Kidney glomerular epithelial cell (primary cell): ENCODE measurements at regions not wholly inside any gene's neighbourhood (a gene's known extent, or its start where the extent isn't known, plus 50 kb on each side); places are given as distances from the start of the nearest gene placed in this dataset.

Experiments
- DNase-seq: peaks from one replicate; lab custom pipeline; 2025; lab: John Stamatoyannopoulos, UW

- DNase-seq, result no peak
Observed at GRCh38 chr10:78859769-78860168, 209.0 kb upstream of the ZMIZ1 start.

- DNase-seq, result no peak
Observed at GRCh38 chr10:78860260-78860914, 208.4 kb upstream of the ZMIZ1 start.

GRCh38 chr10:78861529-78862327 is 207.0 kb upstream of the ZMIZ1 start:
- no peak for DNase-seq

DNA sequence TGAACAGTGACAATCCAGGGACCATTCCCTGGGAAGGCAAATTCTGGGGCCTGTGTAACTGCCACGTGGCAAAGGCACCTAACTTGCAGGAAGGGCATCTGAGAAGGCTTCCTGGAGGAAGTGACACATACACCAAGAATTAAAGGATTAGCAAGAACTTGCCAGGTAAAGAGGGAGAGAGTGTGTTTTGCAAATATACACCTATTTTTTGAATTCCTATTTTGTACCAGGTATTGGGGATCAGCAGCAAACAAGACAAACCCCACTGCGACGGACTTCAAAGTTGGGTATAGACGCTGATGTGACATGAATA is 206.5 kb upstream of the ZMIZ1 start:
- no peak for DNase-seq

GRCh38 chr10:78863140-78863905 is 205.4 kb upstream of the ZMIZ1 start:
- no peak for DNase-seq

GRCh38 chr10:78863906-78864239 is 204.9 kb upstream of the ZMIZ1 start:
- no peak for DNase-seq

DNA sequence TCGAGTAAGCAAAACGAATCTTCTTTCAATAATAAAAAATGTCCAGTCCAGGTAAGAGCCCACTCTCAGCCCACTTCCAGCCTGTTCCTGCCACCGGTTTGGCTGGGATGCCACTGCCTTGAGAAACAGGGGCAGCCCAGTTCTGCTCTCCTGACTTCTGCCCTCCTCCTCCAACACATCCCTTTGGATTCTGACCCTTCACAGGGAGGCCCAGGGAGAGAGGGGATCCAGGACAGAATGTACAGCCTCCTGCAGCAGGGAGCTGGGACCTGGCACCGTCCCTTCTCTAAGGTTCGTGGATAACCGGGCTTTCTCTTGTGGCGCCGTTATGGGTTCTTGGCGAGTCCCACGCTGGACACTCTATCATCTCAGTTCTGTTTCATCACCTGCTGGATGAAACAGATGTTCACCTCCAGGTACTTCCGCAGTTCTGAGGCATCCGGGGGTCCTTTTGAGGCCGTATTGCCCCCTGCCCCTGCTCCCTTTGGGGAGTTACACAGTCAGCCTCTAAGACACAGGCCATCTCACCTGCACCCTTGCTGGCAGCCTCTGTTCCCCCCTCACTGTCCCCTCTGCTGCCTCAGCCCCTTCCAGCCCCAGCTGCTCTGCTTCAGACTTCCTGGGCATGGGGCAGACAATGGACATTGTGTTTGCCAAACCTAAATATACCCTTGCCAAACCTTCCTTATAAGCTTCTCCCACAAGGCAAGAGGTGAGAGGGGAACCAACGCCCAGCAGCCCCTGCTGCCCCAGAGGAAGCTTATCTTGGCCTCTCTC is 203.8 kb upstream of the ZMIZ1 start:
- no peak for DNase-seq

DNA sequence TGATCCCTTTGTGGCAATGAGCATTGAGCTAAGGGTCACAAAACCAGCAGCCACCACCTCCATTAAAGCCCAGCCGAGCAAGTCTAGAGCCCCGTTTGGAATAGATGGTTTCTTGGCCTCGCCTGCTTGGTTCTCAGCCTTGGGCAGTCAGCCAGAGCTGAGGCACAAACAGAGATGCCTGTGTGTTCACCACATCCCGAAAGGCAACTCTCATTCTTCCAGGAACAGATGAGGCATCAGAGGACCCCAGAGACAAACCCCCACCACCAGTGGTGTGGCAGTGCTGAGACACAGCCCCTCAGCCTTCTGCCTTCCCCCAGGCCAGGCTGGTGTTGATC is 203.3 kb upstream of the ZMIZ1 start:
- no peak for DNase-seq

DNA sequence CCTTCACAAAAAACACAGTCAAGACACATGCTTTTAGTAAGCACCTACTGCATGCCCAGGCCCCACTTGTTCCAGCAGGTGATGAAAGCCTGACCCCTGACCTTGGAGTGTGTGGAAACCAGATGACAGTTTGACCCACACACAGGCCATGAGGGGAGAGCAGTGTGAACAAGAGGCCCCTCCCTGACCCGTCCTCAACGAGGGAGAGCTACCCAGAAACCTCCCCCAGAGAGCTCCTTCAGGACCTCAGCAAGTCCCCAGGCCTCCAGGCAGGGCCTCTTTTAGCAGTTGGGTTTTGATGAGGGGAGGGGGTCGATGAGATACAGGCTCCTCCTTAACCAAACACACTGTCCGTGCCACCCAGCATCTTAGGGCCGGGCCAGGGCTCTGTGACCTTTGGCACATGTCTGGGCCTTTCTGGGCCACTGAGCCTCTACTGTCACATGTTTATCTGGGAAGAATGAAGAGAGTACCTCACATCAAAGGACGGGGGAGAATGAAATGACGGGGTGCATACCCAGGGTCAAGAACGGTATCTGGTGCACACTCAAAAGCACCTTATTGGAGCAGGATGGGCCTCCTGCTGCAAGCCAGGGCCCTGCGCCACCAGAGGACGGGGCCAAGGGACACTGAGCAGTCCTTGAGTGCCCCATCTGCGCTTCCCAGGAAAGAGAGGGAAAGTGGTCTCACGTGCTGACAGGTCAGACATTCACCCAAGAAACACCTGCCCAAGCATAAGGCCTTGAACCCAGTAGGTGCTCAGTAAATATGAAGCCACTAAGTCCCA is 202.6 kb upstream of the ZMIZ1 start:
- no peak for DNase-seq

GRCh38 chr10:78866731-78867554 is 201.8 kb upstream of the ZMIZ1 start:
- no peak for DNase-seq

GRCh38 chr10:78867555-78867939 is 201.2 kb upstream of the ZMIZ1 start:
- no peak for DNase-seq

DNA sequence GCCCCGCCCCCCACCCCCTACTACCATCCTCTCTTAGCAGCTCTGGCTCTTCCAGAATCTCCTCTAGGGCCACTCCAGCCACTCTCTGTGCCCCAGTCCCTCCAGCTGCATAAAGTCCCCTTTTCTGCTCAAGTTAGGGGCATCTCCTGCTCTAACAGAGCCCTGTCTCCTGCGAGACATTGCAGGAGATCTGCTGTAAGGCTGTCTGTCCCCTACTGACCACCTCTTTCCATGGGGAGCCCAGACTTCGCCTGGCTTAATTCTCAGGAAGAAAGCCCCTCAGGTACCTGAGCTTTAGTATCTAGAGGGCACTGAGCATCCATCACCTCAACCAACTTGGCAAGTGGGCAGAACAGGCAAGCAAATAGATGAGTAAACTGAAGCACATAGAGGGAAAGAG is 200.7 kb upstream of the ZMIZ1 start:
- no peak for DNase-seq

DNA sequence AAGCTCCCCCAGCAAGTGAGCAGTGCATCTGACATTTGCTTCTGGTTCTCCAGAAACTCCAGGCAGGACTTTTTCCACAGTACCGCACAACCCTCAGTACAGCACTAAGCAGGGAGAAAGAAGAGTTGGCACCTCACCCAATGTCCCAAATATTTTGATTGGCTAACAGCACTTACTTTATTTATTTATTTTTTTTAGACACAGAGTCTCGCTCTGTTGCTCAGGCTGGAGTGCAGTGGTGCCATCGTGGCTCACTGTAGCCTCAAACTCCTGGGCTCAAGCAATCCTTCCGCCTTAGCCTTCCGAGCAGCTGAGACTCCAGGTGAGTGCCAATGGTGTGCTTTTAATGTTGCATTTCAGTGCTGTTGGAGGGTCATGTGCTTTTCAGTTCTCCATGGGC is 200.3 kb upstream of the ZMIZ1 start:
- DNase-seq, result no peak

DNA sequence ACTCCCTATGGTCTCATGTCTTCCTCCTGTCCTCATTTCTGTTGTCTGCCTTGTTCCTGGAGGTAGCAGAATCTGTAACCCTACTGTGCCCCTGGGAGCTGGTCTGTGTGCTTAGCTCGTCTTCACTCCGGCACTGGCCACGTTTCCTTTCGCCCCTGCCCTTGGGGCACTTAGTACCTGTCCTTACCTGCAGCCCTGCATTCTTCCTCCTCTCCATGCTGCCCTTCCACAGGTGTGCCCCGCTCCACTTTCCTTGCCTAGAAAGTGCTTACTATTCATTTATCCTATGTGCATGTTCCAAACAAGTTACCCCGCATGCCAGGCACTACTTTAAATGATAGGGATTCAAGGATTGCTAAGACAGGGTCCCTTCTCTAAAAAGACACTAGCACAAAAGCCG is 199.9 kb upstream of the ZMIZ1 start:
- DNase-seq, result no peak

DNA sequence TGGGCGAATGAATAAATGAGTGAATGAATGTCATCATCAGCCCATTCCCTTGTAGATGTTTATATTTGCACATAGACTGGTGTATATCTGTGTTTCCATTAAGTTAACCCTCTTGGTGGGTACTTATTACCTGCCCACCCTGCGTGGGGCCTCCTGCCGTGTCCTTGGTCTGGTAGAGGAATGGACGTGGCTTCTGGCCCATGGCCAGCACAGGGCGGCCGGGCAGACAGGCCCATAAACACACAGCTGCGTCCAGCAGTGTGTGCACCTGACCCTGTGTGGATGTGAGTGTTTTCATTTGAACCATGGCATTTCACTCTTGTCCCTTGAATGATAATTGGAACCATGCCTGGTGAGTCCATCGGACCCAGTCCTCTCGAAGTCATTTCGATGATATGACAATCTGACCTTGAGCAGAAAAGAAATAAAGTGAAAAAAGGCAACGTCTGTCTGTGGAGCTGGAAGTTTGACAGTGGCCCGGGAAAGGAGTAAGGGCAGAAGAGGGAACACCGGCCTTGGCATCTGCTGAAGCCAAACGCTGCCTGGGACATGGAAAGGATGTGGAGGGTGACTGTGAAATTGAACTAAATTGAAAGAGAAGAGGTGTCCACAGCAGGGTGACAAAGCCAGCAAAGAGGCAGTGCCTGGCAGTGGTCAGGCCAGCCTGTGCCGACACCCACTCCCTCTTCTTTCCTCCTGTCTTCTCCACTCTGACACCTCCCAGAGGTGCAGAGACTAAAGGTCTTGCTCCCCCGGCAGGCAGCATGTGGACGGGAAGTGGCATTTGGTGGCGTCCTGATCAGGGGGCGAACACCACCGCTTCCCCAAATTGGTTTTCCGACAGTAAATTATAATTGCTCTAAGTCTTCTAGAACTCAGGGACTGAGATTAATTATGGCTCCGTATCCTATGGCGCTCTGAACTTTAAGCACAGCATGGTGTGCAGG is 199.0 kb upstream of the ZMIZ1 start:
- DNase-seq, result no peak

GRCh38 chr10:78870458-78870857 is 198.3 kb upstream of the ZMIZ1 start:
- DNase-seq, result no peak

- DNase-seq, result no peak
Observed at GRCh38 chr10:78871796-78872195, 197.0 kb upstream of the ZMIZ1 start.

DNA sequence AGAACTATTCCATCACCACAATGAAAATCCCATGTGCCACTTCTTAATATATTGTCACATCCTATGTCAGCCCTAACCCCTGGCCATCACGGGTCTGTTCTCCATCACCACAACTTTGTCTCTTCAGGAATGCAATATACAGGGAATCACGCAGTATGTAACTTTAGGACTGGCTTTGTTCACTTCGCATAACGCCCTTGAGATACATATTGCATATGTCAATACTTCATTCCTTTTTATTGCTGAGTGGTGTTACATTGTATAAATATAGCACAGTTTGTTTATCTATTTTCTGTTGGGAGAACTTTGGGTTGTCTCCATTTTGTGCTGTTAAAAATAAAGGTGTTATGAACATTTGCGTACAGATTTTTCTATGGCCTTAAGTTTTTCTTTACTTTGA is 195.4 kb upstream of the ZMIZ1 start:
- no peak for DNase-seq

- no peak for DNase-seq
Observed at GRCh38 chr10:78875331-78875877, 193.4 kb upstream of the ZMIZ1 start.

DNA sequence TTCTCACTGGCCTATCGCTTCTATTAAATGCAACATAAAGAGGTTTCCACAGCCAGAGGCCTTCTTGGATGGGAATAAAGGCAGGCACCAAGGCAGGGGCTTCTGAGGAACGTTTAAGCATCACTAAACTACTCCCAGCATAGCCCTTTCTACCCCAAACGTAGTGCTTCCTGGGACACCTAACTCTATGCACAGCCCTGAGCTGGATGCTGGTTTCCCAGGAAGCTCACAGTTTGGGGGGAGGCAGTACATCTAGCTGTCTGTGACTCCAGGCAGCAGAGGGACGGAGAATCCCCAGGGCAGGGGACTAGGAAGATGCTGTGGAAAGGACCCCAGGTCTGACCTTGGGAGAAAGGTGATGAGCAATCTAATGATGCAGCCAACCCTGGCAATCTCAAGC is 192.8 kb upstream of the ZMIZ1 start:
- no peak for DNase-seq
